Superior temporal gyrus (tissue), 1 donor: ENCODE measurements at regions not wholly inside any gene's neighbourhood (a gene's known extent, or its start where the extent isn't known, plus 50 kb on each side); places are given as distances from the start of the nearest gene placed in this dataset.

ENCODE experiments used
- DNase-seq: peaks from one replicate; pipeline ENCODE4 v3.0.0-alpha.2; 2016; ENCODE audit errors: extremely low spot score

- peak; percentile 58 for DNase-seq
Measured at GRCh38 chr14:38848243-38848935, 254.6 kb downstream of the SEC23A start.

GRCh38 chr14:38847161-38847560 lies 255.9 kb downstream of the SEC23A start:
- no peak for DNase-seq

- DNase-seq: no peak
Measured at GRCh38 chr14:38839694-38840365, 263.2 kb downstream of the SEC23A start.

GRCh38 chr14:38838979-38839323 lies 264.1 kb downstream of the SEC23A start:
- DNase-seq: no peak

DNA sequence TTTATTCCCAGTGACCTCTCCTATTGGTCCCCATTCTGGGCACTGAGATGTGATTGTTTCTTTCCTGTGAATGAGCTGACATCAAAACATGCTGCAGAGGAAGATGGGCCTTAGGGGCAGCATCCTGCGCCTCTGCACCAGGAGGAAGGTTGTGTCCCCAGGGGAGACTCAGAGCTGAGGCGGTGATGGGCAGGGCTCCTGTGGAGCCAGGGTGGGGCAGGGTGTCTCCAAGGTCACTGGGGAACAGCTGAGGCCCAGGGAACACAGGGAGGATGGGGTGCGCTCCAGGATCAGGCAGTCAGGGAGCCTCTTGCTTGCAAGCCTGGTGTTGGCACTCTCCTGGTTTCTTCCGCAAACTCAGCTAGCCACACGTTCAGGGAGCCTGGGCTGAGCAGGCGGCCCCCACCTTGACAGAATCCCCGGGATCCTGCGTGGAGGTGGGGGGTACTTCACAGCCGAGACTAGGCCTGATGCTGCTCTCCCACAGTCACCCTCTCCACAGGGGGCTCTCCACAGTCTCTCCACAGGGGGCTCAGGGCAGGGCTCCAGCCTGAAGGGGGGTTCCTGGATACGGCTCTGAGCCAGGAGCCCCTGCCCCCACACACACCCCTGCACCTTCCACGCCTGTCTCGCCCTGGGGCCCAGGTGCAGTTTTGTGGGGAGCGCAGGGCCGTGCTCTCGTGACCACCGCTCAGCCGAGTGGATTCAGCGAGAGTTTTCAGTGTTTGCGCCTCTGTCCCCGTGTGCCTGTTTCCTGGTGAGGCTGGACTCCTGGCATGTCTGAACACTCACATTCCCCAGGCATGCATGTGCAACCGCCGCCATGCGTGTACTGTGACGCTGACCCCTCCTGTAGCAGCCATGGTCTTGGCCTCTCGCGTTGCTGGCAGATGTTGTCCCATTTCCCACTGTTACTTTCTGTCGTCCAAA lies 264.7 kb downstream of the SEC23A start:
- DNase-seq: no peak

DNA sequence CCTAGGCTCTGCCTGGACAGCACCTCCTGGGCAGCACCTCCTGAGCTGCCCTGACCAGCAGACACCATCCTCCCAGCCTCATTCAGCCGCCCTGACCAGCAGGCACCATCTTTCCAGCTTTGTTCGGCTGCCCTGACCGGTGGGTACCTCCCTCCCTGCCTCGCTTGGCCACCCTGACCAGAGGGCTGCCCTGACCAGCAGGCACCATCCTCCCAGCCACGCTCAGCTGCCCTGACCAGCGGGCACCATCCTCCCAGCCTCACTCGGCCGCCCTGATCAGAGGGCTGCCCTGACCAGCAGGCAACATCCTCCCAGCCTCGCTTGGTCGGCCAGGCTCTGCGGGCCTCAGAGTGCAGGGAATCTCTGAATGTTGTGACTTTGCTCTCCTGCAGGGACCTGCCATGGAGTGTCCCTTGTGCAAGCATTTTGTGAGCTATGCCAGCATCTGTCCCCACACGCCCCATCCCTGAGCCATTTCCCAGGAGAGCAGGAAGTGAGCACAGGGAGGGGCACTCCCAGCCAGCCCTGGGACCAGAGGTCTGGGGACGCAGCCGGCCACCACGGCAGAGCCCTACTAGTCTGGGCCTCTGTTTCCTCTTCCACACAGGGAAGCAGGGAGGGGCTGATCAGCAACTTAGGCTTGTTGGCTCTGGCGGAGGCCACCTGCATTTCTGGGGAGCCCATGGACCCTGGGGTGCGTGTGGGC lies 265.5 kb downstream of the SEC23A start:
- DNase-seq: no peak

GRCh38 chr14:38836539-38836938 lies 266.5 kb downstream of the SEC23A start:
- no peak for DNase-seq

DNA sequence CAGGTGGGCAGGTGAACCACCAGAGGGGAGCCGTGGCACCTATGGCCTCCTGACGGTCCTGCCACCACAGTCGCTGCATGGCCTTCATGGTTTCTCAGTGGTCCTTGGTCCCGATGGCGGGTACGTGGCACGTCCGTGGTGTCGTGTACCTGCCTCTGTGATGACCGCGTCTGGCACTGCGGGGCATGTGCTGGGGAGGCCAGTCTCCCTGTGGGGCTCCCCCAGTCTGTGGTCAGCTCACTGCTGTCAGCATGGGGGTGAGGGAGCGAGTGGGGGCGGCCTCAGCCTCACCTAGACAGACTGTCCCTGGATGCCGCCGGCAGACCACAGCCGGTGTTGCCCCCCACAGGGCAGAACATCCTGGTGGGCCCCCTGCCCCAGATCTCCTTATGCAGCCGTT lies 267.2 kb downstream of the SEC23A start:
- DNase-seq: no peak

DNA sequence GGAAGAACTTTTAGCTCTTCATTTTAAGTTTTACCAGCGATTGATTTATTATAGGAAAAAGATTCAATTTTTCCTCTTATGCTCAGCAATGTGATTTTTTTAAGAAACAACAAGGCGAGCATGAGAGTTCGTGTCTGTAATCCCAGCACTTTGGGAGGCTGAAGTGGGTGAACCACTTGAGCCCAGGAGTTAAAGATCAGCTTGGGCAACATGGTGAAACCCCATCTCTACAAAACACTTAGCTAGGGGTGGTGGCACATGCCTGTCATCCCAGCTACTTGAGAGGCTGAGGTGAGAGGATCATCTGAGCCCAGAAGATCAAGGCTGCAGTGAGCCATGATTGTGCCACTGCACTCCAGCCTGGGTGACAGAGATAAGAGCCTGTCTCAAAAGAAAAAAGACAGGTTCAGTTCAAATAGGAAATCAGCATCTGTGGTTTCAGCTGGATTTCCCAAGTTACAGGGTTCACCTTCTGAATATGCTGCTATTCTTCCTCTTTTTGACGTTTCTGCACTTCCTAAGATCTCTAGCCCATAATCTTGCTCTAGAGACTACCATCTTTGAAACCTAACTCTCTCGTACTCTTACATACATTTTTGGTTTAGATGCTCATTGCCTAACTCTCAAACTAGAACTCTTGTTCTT lies 274.7 kb downstream of the SEC23A start:
- DNase-seq: peak; percentile 4

- no peak for DNase-seq
Measured at GRCh38 chr14:38824706-38825105, 278.3 kb downstream of the SEC23A start.

DNA sequence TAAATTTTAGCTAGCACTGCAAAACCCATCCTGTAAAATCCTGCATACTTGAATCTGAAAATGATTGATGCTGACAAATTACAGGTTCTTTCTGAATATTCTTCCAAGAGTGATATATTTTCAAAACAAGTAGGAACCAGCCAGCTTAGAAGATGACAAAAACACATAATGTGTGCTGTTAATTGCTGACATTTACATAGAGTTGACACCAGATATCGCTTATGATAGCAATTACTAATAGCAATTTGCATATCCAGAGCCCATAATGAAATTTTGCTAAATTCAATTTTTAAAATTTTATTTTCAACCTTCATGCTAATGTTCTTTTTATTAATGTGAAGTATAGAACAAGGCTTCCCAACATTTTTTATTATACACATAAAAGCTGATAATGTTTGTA lies 284.5 kb downstream of the SEC23A start:
- no peak for DNase-seq

DNA sequence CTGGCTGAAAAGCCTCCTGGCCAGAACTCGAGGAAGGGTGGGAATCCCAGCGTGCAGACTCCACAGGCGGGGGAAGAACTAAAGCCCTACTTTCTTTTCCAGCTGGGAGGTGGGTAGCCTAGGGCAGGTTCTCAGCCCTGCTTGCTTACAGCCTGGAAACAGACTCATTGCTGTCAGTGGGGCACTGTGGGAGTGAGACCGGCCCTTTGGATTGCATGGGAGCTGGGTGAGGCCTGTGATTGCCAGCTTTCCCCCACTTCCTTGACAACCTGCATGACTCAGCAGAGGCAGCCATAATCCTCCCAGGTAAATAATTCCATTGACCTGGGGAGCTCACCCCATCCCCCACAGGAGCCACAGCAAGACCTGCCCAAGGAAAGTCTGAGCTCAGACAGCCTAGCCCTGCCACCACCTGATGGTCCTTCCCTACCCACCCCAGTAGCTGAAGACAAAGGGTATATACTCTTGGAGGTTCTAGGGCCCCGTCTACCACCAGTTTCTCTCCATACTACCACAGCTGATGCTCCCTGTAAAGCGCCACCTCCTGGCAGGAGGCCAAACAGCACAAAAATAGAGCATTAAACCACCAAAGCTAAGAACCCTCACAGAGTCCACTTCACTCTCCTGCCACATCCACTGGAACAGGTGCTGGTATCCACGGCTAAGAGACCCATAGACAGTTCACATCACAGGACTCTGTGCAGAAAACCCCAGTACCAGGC lies 294.1 kb downstream of the SEC23A start:
- no peak for DNase-seq

- no peak for DNase-seq
Measured at GRCh38 chr14:38799671-38800070, 303.4 kb downstream of the SEC23A start.

DNA sequence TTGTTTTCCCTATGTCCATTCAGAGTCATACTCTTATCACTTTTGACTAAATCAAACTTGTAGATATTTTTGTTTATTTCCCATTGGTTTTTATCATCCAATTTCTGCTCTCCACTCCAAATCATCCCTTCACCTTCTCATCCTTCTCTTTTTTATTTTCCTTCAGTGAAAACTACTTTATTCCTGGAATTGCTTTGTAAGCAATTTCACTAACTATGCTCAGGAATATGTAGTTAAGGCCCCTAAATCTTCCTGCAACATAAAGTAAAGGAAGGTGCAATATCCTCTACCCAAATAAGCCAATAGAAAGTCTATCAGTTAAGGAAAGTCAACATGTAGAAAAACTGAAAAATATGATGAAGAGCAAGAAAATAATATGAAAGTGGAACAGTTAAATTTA lies 308.4 kb downstream of the SEC23A start:
- no peak for DNase-seq

DNA sequence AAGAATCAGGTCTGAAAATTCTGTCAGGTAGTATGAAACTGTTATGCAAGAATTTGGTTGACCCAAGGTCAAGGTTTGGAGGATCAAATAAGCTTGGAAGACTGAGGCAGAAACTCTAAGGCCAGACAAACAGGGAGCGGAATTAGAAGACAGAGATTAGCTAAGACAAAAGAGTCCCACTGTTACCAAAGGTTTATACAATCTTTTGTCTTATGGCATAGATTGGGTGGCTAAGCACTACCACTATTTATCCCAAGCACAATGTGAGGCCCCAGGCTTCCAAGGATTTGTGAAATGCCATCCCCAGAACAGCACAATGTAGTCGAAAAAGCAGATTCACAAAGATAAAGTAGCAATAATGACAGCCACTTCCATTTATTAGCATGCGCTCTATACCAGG lies 311.2 kb downstream of the SEC23A start:
- no peak for DNase-seq

- DNase-seq: no peak
Measured at GRCh38 chr14:38790916-38791315, 312.1 kb downstream of the SEC23A start.

DNA sequence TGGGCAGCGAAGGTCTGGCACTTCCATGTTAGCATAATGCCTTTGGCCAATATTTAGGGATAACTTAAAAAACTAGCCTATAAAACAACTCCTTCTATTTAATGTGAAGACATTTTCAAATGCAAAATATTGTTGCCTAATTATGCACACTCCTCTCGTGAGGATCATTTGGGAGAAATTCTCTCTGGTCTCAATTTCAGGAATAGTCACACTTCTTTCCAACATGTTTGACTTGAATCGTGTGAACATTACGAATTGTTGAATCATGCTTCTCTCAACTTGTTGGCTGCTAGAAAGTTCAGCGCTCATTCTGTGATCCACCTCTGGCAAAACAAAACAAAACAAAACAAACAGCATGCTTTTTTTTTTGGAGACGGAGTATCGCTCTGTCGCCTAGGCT lies 313.2 kb downstream of the SEC23A start:
- DNase-seq: no peak

DNA sequence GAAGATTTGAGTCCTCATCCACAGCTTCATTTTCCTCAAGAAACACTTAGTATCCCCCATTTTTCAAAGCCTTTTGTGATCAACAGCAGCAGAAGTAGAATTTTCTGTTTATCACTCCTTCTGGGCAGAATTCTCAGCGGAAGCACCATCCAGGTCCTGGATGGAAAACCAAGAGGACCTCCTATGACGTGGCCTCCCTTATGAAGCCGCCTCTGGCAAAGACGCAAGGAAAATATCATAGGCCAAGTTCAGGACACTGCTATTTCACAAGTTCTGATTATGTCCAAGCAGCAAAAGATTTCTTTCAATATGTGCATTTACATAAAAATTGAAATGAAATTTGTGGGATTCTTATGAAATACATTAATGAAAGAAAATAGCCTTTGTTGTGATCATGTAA lies 315.0 kb downstream of the SEC23A start:
- DNase-seq: no peak

GRCh38 chr14:38786921-38787320 lies 316.1 kb downstream of the SEC23A start:
- no peak for DNase-seq

DNA sequence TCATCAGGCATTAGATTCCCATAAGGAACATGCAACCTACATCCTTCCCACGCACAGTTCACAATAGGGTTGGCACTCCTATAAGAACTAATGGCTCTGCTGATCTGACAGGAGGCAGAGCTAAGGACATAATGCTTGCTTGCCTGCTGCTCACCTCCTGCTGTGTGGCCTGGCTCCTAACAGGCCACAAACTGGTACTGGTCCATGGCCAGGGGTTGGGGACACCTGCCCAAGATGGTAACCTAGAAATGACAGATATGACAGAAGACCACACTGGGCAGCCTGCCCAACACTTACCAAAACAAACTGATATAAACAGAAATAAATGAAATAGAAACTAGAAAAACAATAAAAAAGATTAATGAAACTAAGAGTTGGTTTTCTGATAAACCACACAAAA lies 325.6 kb downstream of the SEC23A start:
- no peak for DNase-seq

DNA sequence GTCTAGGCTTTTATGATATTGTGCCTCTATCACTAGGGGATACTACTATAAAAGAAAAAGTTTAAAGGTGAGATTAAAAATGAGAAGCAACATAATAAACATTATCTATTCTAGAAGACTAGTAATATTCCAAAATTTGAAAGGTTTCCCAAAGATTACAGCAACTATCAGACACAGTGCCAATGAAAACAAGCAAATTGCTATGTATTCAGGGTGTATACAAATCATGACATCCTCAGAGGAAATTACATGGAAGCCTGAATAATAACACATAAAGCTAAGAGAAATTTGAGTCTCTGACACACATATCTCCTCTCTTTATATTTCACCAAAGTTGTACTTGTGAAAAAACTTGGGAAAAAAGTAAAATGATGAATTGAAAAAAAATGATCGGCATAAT lies 327.0 kb downstream of the SEC23A start:
- DNase-seq: no peak
